ENCODE measurements at regions not wholly inside any gene's neighbourhood (a gene's known extent, or its start where the extent isn't known, plus 50 kb on each side); places are given as distances from the start of the nearest gene placed in this dataset.
"Not testable (repeated sequence)": the region's sequence is repeated elsewhere in the genome, so short reads cannot be mapped to it uniquely, and the experiment has no call there.

- no peak for DNase-seq
Measured at GRCh38 chr19:37303591-37304171, 67.2 kb upstream of the ZNF527 start.

- DNase-seq: no peak
Measured at GRCh38 chr19:37304190-37304883, 66.6 kb upstream of the ZNF527 start.

- DNase-seq: no peak
Measured at GRCh38 chr19:37304884-37305255, 66.0 kb upstream of the ZNF527 start.

- no peak for DNase-seq
Measured at GRCh38 chr19:37306383-37306963, 64.4 kb upstream of the ZNF527 start.

GRCh38 chr19:37309834-37310575 lies 60.9 kb upstream of the ZNF527 start:
- DNase-seq: peak in 1 of 2 experiments; percentile 2

- DNase-seq: peak in 1 of 2 experiments; percentile 19
Measured at GRCh38 chr19:37312531-37313334, 58.2 kb upstream of the ZNF527 start.

GRCh38 chr19:37313335-37313627 lies 57.6 kb upstream of the ZNF527 start:
- no peak for DNase-seq

- peak; percentile 98 to 99 for DNase-seq
Measured at GRCh38 chr19:37317403-37318209, 53.3 kb upstream of the ZNF527 start.

- DNase-seq: not testable (repeated sequence)
Measured at GRCh38 chr19:37320988-37321387, 49.9 kb upstream of the ZNF527 start.

Measured in AML-193 (cell line).